HEK293T (cell line): ENCODE measurements at regions not wholly inside any gene's neighbourhood (a gene's known extent, or its start where the extent isn't known, plus 50 kb on each side); places are given as distances from the start of the nearest gene placed in this dataset.

Experiments used
- CTCF ChIA-PET: fragments of 350-600 bp; formaldehyde crosslinking; extraction: SDS; loops from one replicate; lab custom pipeline; 2021; ENCODE audit warnings: antibody characterized with exemption, inconsistent platforms; lab: Yijun Ruan, JAX
- POLR2A ChIA-PET: fragments of 350-600 bp; formaldehyde crosslinking; extraction: SDS; loops from one replicate; lab custom pipeline; 2020; ENCODE audit warnings: antibody characterized with exemption, inconsistent platforms; lab: Yijun Ruan, JAX
- DNase-seq: peaks from one replicate; pipeline ENCODE4 v3.0.0; 2012; ENCODE audit warnings: mixed read lengths; ENCODE audit errors: extremely low spot score
- ARNT ChIP-seq: fragments of 450-650 bp; IDR thresholded peaks from 2 replicates; pipeline ENCODE4 v1.6.1; 2017; ENCODE audit warnings: mild to moderate bottlenecking
- BHLHE40 ChIP-seq: fragments of 450-650 bp; IDR thresholded peaks from 2 replicates; pipeline ENCODE4 v1.6.1; 2016; ENCODE audit warnings: mild to moderate bottlenecking, moderate library complexity, borderline replicate concordance
- CTBP1 ChIP-seq: fragments of 450-650 bp; IDR thresholded peaks from 2 replicates; pipeline ENCODE4 v1.6.1; 2016; ENCODE audit warnings: borderline replicate concordance
- ELF4 ChIP-seq: fragments of 450-650 bp; IDR thresholded peaks from 2 replicates; pipeline ENCODE4 v1.6.1; 2017; ENCODE audit warnings: antibody characterized with exemption
- FOXA1 ChIP-seq: fragments of 450-650 bp; IDR thresholded peaks from 2 replicates; pipeline ENCODE4 v1.6.1; 2016; ENCODE audit warnings: mild to moderate bottlenecking
- FOXK2 ChIP-seq: fragments of 450-650 bp; IDR thresholded peaks from 2 replicates; pipeline ENCODE4 v1.6.1; 2016; ENCODE audit warnings: mild to moderate bottlenecking
- FOXM1 ChIP-seq: fragments of 450-650 bp; IDR thresholded peaks from 2 replicates; pipeline ENCODE4 v1.6.1; 2017; ENCODE audit warnings: mild to moderate bottlenecking, borderline replicate concordance
- HDGF ChIP-seq: fragments of 450-650 bp; IDR thresholded peaks from 2 replicates; pipeline ENCODE4 v1.6.1; 2017; ENCODE audit warnings: antibody characterized with exemption, borderline replicate concordance
- L3MBTL2 ChIP-seq: fragments of 450-650 bp; conservative IDR thresholded peaks from 2 replicates; pipeline ENCODE4 v1.6.1; 2016; ENCODE audit warnings: mild to moderate bottlenecking
- LEF1 ChIP-seq: fragments of 450-650 bp; IDR thresholded peaks from 2 replicates; pipeline ENCODE4 v1.6.1; 2017; ENCODE audit warnings: mild to moderate bottlenecking, borderline replicate concordance
- NFRKB ChIP-seq: fragments of 450-650 bp; IDR thresholded peaks from 2 replicates; pipeline ENCODE4 v1.6.1; 2016; ENCODE audit warnings: mild to moderate bottlenecking, moderate library complexity
- PKNOX1 ChIP-seq: fragments of 450-650 bp; IDR thresholded peaks from 2 replicates; pipeline ENCODE4 v1.6.1; 2016
- SP1 ChIP-seq: fragments of 450-650 bp; IDR thresholded peaks from 2 replicates; pipeline ENCODE4 v1.6.1; 2017
- SUZ12 ChIP-seq: fragments of 450-650 bp; IDR thresholded peaks from 2 replicates; pipeline ENCODE4 v1.6.1; 2016; ENCODE audit warnings: mild to moderate bottlenecking
- TARDBP ChIP-seq: fragments of 450-650 bp; IDR thresholded peaks from 2 replicates; pipeline ENCODE4 v1.6.1; 2016
- ZNF384 ChIP-seq: fragments of 450-650 bp; IDR thresholded peaks from 2 replicates; pipeline ENCODE4 v1.6.1; 2016

DNA sequence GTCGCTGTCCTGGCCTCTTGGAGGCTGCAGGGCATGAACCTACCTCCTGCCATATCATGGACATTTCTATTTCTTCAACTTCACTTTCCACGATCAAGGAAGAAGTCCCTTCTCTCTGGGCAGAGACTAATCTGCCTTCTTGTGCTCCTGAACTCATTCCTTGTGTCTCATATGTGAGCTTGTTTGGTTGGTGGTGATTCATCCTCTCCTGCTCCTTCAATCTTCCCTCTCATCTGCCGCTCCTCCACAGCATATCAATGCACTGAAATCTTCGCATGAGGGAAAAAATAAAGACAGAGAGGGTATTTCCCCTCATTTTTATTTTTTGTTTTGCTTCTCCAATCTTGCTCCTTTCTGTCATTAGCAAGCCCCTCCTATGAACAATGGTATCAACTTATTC is 571.7 kb upstream of the GOT2 start:
- no peak for TF ChIP-seq FOXK2
- no peak for DNase-seq
- CTCF ChIA-PET = no interaction called here
- POLR2A ChIA-PET = no interaction called here

DNA sequence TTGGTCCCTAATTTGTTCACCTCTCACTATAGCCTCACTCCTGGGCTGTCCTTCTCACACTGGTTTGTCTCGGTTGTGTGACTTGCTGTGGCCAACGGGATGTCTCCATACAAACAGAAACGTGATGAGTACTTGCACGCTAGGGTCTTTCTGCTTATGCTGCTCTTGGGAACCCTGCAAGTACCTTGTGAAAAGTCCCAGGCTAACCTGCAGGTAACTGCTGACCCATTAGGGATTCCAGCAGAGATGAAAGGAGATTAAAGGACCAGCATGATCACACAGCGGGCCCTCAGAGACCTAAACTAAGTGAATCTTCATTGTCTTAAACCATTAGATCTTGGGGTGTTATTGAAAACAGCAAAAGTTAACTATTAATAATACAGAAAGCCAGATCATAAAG is 562.8 kb upstream of the GOT2 start:
- CTCF ChIA-PET = no interaction called here
- no peak for DNase-seq
- POLR2A ChIA-PET = no interaction called here
- TF ChIP-seq FOXM1 (no peak), HDGF (no peak), SUZ12 (no peak), SP1 (no peak), L3MBTL2 (no peak), LEF1 (no peak), ARNT (no peak), NFRKB (no peak), BHLHE40 (no peak), TARDBP (no peak), PKNOX1 (no peak), FOXK2 (no peak), ZNF384 (no peak), FOXA1 (no peak), ELF4 (no peak)

- POLR2A ChIA-PET = no interaction called here
- TF ChIP-seq ARNT (no peak), L3MBTL2 (no peak), ZNF384 (no peak), FOXK2 (no peak), FOXM1 (no peak), HDGF (no peak), CTBP1 (no peak), BHLHE40 (no peak), SP1 (no peak), NFRKB (no peak), SUZ12 (no peak), ELF4 (no peak), PKNOX1 (no peak), FOXA1 (no peak), TARDBP (no peak), LEF1 (no peak)
- no peak for DNase-seq
- CTCF ChIA-PET = no interaction called here
These were observed 562.0 kb upstream of the GOT2 start for GRCh38 chr16:59295993-59296736.

- ChIA-PET POLR2A (no interaction called here), CTCF (no interaction called here)
- DNase-seq = no peak
- TF ChIP-seq SP1 = no peak
- TF ChIP-seq FOXK2 = no peak
- no peak for TF ChIP-seq NFRKB
- no peak for TF ChIP-seq L3MBTL2
- TF ChIP-seq ZNF384 = no peak
- TF ChIP-seq PKNOX1 = no peak
- TF ChIP-seq HDGF = no peak
- TF ChIP-seq BHLHE40 = no peak
- TF ChIP-seq TARDBP = no peak
- no peak for TF ChIP-seq FOXA1
- TF ChIP-seq CTBP1 = no peak
- TF ChIP-seq ELF4 = no peak
- TF ChIP-seq SUZ12 = no peak
- TF ChIP-seq ARNT = no peak
- no peak for TF ChIP-seq LEF1
- TF ChIP-seq FOXM1 = no peak
These were observed 561.4 kb upstream of the GOT2 start for GRCh38 chr16:59295474-59295873.

DNA sequence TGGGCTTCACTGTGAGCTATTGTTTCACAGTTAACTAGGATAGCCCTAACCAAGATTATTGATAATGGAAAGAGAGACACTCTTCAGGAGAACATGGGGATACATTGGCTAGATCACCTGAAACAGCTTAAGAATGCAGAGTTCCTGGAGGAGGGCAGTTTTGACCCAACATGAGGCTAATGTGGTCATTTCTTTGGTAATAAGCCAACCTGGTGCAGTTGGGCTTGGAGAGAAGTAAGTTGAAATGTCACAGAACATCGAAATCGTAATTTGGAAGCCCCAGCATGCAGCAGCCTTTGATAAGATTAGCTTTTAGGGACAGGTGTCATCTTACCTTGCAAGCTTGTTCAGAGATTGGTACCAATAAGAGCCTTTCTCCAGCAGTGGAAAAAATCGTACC is 556.6 kb upstream of the GOT2 start:
- TF ChIP-seq FOXA1 = no peak
- TF ChIP-seq SUZ12 = no peak
- CTCF ChIA-PET = no interaction called here

GRCh38 chr16:59289151-59289550 is 555.0 kb upstream of the GOT2 start:
- ChIA-PET CTCF (no interaction called here), POLR2A (no interaction called here)
- no peak for TF ChIP-seq ELF4
- TF ChIP-seq LEF1 = no peak
- TF ChIP-seq BHLHE40 = no peak
- no peak for TF ChIP-seq HDGF
- TF ChIP-seq NFRKB = no peak
- TF ChIP-seq PKNOX1 = no peak
- TF ChIP-seq CTBP1 = no peak
- TF ChIP-seq FOXA1 = no peak
- TF ChIP-seq SP1 = no peak
- no peak for TF ChIP-seq L3MBTL2
- no peak for DNase-seq

More for the DNA sequence above, 556.6 kb upstream of the GOT2 start:
- DNase-seq = no peak
- POLR2A ChIA-PET = no interaction called here
